GM12878 (cell line): ENCODE measurements at regions not wholly inside any gene's neighbourhood (a gene's known extent, or its start where the extent isn't known, plus 50 kb on each side); places are given as distances from the start of the nearest gene placed in this dataset.
"Not testable (repeated sequence)": the region's sequence is repeated elsewhere in the genome, so short reads cannot be mapped to it uniquely, and the experiment has no call there.

Source experiments
- BRCA1 ChIP-seq: IDR thresholded peaks from 2 replicates; pipeline ENCODE4 v1.6.1; 2011; ENCODE audit warnings: low read depth, low read length, improper control_type of control experiment
- CREM ChIP-seq: IDR thresholded peaks from 2 replicates; pipeline ENCODE4 v1.6.1; 2014; ENCODE audit warnings: antibody characterized with exemption, low read depth
- POLR2A ChIP-seq: IDR thresholded peaks from 2 replicates; pipeline ENCODE4 v1.6.1; 2011; ENCODE audit warnings: low read depth, mild to moderate bottlenecking, low read length
- TF ChIP-seq, protein P1 (sequence below), 3 experiments: IDR thresholded peaks in 2 of 3; conservative IDR thresholded peaks in 1 of 3; 2 replicates each; pipeline ENCODE4 v1.5.1; 2011; ENCODE audit warnings: low read depth in 3 of 3, low read length in 3 of 3, mild to moderate bottlenecking in 3 of 3, control low read depth in 2 of 3, moderate library complexity in 2 of 3, inconsistent platforms in 1 of 3, mixed read lengths in 1 of 3; ENCODE audit not compliant: control insufficient read depth in 2 of 3, insufficient read depth in 1 of 3; ENCODE audit errors: extremely low read depth in 1 of 3
- TF ChIP-seq, protein P2 (sequence below): IDR thresholded peaks from 2 replicates; pipeline ENCODE4 v1.6.1; 2012; ENCODE audit warnings: mild to moderate bottlenecking, low read depth, low read length

DNA sequence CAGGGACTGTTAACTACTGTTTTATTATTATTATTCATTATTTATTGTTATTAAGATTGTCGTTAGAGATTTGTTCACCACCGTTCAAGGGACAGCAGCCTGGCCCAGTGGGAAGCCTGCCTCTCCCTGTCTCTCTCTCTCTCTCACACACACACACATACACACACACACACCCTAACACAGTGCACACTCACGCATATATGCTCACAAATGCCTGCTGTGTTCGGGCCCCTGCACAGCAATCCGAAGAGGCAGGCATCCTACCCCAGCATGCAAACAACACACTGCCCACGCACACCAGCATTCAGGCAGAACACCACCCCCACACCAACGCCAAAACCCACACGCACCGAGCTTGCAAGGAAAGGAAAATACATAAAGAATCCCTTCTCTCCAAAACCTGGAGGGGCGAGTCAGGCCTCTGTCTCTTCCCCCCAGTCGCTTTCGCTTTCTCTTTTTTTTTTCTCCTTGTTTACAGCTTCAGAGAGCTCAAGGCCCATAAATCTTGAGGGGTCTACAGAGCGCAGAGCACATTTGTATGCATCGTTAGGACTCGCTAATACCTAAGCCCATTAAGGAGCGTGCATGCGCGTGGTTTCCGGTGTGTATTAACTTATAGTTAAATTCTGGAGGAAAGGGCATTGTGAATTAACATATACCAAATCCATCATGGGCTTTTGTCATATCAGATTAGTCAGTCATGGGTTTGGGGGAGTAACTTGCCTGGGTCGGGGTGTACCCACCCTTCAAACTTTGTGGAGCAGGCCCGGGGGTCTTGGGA, 464.6 kb upstream of the ZNG1F start:
- TF ChIP-seq, protein P1, sequence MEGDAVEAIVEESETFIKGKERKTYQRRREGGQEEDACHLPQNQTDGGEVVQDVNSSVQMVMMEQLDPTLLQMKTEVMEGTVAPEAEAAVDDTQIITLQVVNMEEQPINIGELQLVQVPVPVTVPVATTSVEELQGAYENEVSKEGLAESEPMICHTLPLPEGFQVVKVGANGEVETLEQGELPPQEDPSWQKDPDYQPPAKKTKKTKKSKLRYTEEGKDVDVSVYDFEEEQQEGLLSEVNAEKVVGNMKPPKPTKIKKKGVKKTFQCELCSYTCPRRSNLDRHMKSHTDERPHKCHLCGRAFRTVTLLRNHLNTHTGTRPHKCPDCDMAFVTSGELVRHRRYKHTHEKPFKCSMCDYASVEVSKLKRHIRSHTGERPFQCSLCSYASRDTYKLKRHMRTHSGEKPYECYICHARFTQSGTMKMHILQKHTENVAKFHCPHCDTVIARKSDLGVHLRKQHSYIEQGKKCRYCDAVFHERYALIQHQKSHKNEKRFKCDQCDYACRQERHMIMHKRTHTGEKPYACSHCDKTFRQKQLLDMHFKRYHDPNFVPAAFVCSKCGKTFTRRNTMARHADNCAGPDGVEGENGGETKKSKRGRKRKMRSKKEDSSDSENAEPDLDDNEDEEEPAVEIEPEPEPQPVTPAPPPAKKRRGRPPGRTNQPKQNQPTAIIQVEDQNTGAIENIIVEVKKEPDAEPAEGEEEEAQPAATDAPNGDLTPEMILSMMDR (IDR thresholded peaks at IDR 0.05 in 2 of 3, conservative IDR thresholded peaks at IDR 0.05 in 1 of 3; ENCODE audit: control insufficient read depth in 2 of 3, extremely low read depth in 1 of 3, insufficient read depth in 1 of 3, low read depth in 3 of 3, low read length in 3 of 3): not testable (repeated sequence)
- TF ChIP-seq, protein P2, sequence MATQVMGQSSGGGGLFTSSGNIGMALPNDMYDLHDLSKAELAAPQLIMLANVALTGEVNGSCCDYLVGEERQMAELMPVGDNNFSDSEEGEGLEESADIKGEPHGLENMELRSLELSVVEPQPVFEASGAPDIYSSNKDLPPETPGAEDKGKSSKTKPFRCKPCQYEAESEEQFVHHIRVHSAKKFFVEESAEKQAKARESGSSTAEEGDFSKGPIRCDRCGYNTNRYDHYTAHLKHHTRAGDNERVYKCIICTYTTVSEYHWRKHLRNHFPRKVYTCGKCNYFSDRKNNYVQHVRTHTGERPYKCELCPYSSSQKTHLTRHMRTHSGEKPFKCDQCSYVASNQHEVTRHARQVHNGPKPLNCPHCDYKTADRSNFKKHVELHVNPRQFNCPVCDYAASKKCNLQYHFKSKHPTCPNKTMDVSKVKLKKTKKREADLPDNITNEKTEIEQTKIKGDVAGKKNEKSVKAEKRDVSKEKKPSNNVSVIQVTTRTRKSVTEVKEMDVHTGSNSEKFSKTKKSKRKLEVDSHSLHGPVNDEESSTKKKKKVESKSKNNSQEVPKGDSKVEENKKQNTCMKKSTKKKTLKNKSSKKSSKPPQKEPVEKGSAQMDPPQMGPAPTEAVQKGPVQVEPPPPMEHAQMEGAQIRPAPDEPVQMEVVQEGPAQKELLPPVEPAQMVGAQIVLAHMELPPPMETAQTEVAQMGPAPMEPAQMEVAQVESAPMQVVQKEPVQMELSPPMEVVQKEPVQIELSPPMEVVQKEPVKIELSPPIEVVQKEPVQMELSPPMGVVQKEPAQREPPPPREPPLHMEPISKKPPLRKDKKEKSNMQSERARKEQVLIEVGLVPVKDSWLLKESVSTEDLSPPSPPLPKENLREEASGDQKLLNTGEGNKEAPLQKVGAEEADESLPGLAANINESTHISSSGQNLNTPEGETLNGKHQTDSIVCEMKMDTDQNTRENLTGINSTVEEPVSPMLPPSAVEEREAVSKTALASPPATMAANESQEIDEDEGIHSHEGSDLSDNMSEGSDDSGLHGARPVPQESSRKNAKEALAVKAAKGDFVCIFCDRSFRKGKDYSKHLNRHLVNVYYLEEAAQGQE: not testable (repeated sequence)
- not testable (repeated sequence) for TF ChIP-seq CREM, POLR2A, BRCA1
